ENCODE measurements at regions not wholly inside any gene's neighbourhood (a gene's known extent, or its start where the extent isn't known, plus 50 kb on each side); places are given as distances from the start of the nearest gene placed in this dataset.

DNA sequence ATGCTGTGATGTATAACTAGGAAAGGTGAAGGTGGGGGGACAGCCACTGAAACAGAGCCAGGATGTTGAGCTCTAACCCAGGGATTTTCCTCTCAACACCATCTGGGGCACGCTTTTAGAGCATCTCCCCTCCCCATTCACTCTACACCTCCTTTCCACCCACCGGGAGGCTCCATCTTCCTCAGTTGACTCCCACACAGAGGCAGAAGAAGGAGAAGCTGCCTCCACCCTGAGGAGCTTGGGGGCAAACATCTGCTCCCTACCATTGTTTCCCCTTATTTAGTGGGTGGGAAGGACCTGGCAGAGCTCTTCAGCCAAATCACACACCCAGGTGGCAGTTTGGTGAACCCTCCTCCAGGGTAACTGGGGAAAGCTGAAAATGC lies 50.0 kb upstream of the ADA2 start:
- FAIRE-seq, result no peak
- DNase-seq (ENCODE audit: insufficient read length, low spot score), result no peak
